GM21381 (cell line): ENCODE measurements at regions not wholly inside any gene's neighbourhood (a gene's known extent, or its start where the extent isn't known, plus 50 kb on each side); places are given as distances from the start of the nearest gene placed in this dataset.

Experiments used
- ATAC-seq: cut with Tn5 transposase; IDR thresholded peaks from one replicate; pipeline ENCODE4 v1.9.1; 2021; ENCODE audit warnings: mild to moderate bottlenecking, moderate library complexity; ENCODE audit not compliant: unreplicated experiment

DNA sequence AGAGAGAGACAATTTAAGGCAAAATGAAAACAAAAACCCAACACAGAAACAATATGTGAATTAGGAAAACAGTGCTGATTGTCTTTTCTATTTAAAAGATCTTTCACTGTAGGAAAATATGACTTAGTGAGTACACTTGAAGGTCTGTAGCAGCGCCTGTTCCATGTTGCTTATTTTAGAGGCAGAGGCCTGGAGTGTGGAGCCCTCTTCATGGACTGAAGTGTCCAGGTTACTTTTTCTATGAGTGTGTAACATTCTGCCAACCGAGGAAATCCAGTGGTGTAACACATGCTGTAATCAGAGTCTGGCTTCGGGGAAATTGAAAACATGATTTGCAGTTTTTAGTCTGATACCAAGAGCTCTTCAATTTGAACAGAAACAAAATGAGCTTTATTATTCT lies 64.0 kb upstream of the GPRIN3 start:
- no peak for ATAC-seq

DNA sequence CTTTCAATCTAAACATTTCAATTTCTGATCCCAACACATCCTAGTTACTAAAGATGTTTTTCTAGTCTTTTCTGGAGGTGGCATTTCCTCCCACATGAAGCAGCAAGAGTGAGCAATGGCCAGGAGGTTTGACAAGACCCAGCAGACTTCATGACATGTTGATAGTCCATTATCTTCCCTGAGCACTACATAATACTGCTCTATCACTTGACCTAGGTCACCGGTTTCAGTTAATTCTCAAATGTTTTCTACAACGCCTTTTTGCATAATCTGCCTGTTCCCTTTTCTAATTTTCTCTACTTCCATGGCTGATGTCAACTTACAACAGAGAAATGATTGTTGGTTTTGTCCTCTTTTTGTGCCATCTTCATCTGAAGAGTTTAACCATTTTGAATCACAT lies 62.0 kb upstream of the GPRIN3 start:
- no peak for ATAC-seq

DNA sequence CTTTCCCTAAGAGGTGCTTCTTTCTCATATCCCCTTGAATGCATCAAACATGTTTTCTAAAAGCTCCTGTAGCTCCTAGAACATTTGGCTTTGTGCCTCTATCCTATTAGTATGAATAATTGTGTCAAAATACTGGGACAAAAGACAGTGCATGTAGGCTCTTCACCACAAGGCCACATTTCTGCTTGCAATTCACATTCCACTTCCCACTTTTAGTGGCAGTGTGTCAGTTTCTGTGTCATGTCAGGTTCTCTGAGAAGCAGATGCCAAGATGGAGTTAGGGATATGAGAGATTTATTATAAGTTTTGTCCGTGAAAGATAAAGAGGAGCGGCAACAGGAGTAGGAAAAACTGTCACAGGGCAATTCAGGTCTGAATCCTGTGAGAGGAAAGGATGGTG lies 61.3 kb upstream of the GPRIN3 start:
- ATAC-seq = no peak

- ATAC-seq = no peak
These were observed 58.2 kb upstream of the GPRIN3 start for GRCh38 chr4:89365776-89366175.

- no peak for ATAC-seq
These were observed 57.8 kb upstream of the GPRIN3 start for GRCh38 chr4:89365375-89365774.

DNA sequence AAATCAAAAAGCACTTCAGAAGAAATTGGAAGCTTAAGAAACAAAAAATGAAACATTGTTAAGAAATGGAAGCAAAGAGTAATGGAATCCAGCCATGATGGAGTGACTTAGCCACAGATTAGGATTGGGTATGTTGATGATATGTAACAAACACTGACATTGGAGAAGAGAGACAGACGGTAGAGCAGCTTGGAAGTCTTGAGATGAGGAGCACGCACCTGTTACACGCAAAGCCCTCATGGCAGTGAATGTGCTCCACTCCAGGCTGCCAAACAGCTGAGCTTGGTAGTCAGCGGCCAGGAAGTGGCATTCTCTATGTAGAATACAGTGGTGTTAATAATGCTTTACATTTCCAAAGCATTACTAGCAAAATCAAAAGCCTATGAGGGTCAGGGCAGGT lies 56.9 kb upstream of the GPRIN3 start:
- no peak for ATAC-seq

DNA sequence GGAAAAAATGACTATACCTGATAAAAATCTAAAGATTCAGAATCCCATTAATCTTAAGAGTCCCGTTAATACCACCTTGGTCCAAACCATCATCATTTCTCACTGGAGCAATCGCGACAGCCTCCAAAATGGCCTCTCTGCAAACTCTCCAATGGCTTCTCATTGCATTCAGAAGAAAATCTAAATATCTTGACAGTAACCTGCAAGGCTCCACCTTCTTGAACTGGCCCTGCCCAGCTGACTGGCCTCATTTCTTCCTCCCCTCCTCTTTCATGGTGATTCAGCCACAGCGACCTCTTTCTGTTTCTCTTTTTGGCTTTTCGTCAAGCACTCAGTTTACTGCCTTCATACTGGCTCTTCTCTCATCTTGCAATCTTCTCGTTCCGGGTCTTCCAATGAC lies 56.2 kb upstream of the GPRIN3 start:
- no peak for ATAC-seq

DNA sequence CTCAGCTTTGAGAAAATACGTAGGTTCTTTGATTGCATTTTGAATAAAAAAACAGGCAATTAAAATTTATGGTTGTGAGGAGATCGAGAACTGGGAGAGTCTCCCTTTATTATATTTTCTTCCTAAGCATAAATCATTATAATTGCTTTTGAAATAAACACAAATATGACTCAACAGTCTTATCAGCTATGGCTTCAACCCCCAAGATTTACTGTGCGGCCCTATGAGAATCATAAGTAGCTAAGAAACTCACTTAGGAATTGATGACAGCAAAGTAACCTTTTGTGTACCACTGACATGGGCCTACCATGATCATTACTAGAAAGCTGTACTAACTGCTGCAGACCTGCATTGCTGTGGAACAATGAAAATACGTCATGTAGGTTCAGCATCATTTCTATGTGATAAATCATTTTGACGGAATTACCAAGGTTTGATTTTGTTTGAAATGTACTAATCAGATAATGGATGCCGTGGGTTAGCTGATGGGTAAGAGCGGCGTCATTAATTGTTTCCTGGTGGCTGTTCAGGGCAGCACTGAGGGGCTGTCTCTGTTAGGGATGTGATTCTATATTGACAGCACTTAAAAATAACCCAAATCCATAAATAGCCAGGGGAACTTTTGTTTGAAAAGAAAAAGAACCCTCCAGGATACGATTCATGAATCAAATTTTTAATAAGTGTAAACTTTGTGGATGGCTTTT lies 51.5 kb upstream of the GPRIN3 start:
- ATAC-seq = no peak

DNA sequence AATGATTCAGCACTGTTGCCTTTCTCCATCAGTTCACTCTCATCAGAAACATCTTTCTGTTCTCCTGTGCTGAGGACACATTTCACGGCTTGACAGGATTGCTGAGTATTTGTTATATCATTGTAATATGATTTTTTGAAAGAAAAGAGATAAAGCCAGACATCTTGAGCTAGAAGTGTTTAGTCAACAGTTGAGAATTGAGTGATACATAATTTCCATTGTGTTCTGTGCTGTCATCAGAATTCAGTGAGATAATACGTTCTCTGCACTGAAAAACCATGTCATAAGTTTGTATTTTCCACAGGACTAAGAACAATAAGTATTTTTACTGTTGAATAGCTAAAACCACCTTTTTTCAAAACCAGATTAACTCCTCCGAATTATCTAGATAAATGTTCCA lies 50.2 kb upstream of the GPRIN3 start:
- no peak for ATAC-seq
